NCI-H69 (cell line): ENCODE measurements at regions not wholly inside any gene's neighbourhood (a gene's known extent, or its start where the extent isn't known, plus 50 kb on each side); places are given as distances from the start of the nearest gene placed in this dataset.
A peak's percentile ranks its signal among the peaks of the same experiment; 100 is the strongest.
"Not testable (repeated sequence)": the region's sequence is repeated elsewhere in the genome, so short reads cannot be mapped to it uniquely, and the experiment has no call there.

Experiments
- DNase-seq: peaks from one replicate; lab custom pipeline; 2025; lab: John Stamatoyannopoulos, UW

- no peak for DNase-seq
Measured at GRCh38 chr10:59037506-59037905, 138.9 kb upstream of the PHYHIPL start.

- not testable (repeated sequence) for DNase-seq
Measured at GRCh38 chr10:59043358-59043757, 133.1 kb upstream of the PHYHIPL start.

- peak; percentile 91 for DNase-seq
Measured at GRCh38 chr10:59047180-59047579, 129.3 kb upstream of the PHYHIPL start.

GRCh38 chr10:59047957-59048618, 128.4 kb upstream of the PHYHIPL start:
- DNase-seq, result no peak

- not testable (repeated sequence) for DNase-seq
Measured at GRCh38 chr10:59053502-59053901, 122.9 kb upstream of the PHYHIPL start.

GRCh38 chr10:59055045-59055444, 121.4 kb upstream of the PHYHIPL start:
- DNase-seq, result no peak

GRCh38 chr10:59057345-59057744, 119.1 kb upstream of the PHYHIPL start:
- peak; percentile 5 for DNase-seq

- no peak for DNase-seq
Measured at GRCh38 chr10:59060852-59061251, 115.6 kb upstream of the PHYHIPL start.

GRCh38 chr10:59063491-59063890, 113.0 kb upstream of the PHYHIPL start:
- no peak for DNase-seq

- DNase-seq, result no peak
Measured at GRCh38 chr10:59064080-59064692, 112.3 kb upstream of the PHYHIPL start.

- DNase-seq, result no peak
Measured at GRCh38 chr10:59064759-59065539, 111.5 kb upstream of the PHYHIPL start.

GRCh38 chr10:59068581-59069191, 107.8 kb upstream of the PHYHIPL start:
- peak; percentile 2 for DNase-seq

GRCh38 chr10:59072038-59072437, 104.4 kb upstream of the PHYHIPL start:
- no peak for DNase-seq

- DNase-seq, result peak; percentile 41
Measured at GRCh38 chr10:59073456-59074053, 102.9 kb upstream of the PHYHIPL start.

- DNase-seq, result no peak
Measured at GRCh38 chr10:59075576-59075975, 100.9 kb upstream of the PHYHIPL start.

- DNase-seq, result no peak
Measured at GRCh38 chr10:59077855-59078254, 98.6 kb upstream of the PHYHIPL start.

- DNase-seq, result no peak
Measured at GRCh38 chr10:59078978-59079377, 97.5 kb upstream of the PHYHIPL start.

- peak; percentile 40 for DNase-seq
Measured at GRCh38 chr10:59079386-59080226, 96.8 kb upstream of the PHYHIPL start.

- no peak for DNase-seq
Measured at GRCh38 chr10:59082249-59082648, 94.2 kb upstream of the PHYHIPL start.

- DNase-seq, result peak; percentile 3
Measured at GRCh38 chr10:59085054-59085453, 91.4 kb upstream of the PHYHIPL start.
